Stimulated activated CD4-positive, alpha-beta T cell treated with anti-CD3 and anti-CD28 coated beads, Interleukin-1b, Interleukin-23, amount 100 ng/mL, for 24 hours (primary cell): ENCODE measurements at regions not wholly inside any gene's neighbourhood (a gene's known extent, or its start where the extent isn't known, plus 50 kb on each side); places are given as distances from the start of the nearest gene placed in this dataset.

Experiments used
- DNase-seq, 4 experiments: peaks; one replicate each; pipeline ENCODE4 v3.0.0-alpha.2; 2020; ENCODE audit warnings: low read depth in 4 of 4, low spot score in 1 of 4

GRCh38 chr16:17603626-17604025 is 132.9 kb upstream of the XYLT1 start:
- no peak for DNase-seq

DNA sequence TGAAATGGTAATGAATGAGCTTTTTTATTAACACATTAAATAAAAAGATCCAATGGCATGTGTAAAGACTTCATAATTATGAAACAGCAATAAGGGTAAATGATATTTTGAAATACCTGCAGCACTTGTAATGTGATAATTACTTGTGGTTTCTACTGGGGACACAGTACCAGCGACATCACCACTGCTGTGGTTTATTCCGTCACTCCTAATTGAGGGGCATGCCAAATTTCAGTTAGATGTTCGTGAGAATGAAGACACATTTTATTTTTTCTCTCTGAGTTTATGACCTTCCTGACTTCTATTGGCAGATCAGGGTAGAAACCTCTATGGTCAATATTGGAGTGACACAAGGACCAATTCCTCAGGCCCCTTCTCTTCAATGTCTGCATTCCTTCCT is 131.9 kb upstream of the XYLT1 start:
- DNase-seq: no peak

DNA sequence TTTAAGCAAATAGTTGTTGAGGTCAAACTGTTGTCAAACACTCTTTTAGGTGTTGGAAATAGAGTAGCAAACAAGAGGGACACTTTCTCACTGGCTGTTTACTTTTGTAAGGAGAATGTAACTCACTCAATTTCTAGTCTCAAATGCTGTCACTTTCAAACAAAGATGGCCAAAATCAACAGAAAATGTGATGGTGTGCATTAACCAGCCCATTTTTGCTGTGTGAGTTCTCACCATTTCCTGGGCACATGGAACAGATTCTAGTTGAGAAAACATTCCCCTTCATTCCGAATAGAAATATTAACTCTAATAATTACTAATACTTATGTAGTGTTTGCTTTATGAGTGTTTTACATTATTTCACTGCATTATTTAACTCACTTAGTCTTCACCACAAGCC is 128.2 kb upstream of the XYLT1 start:
- no peak for DNase-seq

DNA sequence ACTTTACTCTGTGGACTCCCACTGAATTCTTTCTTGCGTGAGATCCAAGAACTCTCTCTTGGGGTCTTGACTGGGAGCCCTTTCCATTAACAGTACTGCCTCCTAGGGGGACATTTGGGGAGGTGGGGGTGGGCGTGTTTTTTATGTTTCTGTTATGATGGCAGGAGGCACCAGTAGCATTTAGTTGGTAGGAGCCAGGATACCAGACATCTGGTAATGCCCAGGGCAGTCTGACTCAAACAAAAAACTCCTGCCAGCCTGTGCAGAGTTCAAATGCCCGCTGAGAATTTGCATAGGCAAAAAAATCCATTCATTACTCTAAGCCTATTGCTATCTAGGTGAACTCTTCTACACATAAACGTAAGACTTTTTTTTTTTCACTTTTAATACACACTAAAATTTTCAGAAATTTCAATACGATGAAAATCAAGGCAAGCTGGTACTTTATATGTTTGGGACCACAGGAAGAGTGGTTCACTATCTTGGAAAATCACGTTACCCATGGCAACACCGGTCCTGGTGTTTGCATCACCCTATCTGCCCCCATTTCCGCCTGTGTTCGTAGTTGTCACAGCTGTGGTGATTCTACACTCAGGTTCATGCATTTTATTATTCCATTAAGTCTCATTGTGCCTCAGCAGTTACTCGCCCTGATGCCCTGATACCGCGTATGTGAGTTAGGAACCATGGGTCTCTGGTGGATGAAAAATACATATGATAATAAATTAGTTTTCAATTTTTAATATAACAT is 121.1 kb upstream of the XYLT1 start:
- no peak for DNase-seq

DNA sequence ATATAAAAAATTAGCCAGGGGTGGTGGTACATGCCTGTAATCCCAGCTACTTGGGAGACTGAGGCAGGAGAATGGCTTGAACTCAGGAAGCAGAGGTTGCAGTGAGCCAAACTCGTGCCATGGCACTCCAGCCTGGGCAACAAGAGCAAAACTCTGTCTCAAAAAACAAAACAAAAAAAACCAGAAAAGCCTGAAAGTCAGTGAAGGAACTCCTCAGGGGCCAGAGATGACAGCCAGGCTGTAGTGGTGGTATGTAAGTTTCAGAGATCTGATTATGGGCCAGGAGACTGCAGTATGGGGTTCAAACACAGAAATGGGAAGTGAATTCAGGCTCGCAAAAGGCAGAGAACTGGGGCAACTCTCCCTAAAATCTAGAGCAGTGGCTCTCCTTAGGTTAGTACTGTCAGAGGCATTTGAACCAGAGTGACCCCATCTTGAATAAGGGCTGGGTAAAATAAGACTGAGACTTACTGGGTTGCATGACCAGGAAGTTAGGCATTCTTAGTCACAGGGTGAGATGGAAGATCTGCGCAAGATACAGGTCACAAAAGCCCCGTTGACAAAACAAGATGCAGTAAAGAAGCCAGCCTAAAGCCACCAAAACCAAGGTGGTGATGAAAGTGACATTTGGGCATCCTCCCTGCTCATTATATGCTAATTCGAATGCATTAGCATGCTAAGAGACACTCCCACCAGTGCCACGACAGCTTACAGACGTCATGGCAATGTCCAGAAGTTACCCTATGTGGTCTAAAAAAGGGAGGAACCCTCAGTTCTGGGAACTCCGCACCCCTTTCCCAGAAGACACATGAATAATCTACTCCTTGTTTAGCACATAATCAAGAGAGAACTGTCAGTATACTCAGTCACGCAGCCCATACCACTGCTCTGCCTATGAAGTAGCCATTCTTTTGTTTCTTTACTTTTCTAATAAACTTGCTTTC is 120.2 kb upstream of the XYLT1 start:
- DNase-seq: peak in 2 of 4 experiments; percentile 18 to 29

GRCh38 chr16:17589898-17590297 is 119.1 kb upstream of the XYLT1 start:
- DNase-seq: no peak

DNA sequence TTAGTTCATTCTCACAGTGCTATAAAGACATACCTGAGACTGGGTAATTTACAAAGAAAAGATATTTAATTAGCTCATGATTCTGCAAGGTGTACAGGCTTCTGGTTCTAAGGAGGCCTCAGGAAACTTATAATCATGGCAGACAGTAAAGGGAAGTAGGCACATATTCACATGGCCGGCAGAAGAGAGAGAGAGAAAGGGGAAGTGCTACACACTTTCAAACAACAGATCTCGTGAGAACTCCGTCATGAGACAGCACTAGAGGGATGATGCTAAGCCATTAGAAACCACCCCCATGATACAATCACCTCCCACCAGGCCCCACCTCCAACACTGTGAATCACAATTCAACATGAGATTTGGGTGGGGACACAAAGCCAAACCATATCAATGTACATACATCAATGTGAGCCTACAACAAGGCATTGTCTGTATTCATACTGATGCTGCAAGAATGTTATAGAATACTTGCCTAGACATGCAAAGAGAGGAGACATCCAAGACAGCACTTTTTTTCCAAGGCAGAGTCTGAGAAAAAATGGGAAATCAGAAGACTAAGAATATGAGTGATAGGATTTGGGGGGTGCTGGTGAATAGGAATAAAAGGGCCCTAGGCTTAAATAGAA is 114.8 kb upstream of the XYLT1 start:
- DNase-seq: no peak

- DNase-seq: peak; percentile 3 to 40 (median 26)
These were observed 108.5 kb upstream of the XYLT1 start for GRCh38 chr16:17578981-17579874.

DNA sequence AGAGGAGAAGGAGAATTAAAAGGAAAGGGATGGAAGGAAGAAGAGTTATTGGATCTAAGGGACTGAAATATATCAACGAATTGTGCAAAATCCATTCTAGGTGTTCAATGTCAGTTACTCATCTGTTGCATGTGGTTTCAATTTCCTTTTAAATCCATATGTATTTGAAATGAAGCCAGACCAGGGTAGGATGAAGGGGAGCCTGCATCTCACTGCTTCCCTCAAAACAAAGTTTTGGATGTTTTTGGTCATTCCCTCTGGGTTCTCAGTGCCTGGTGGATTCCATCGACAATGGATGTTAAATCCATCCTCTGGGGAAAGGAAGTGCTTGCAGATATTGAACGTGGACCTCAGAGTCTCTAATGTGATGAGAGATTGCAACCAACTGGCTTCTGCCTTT is 103.5 kb upstream of the XYLT1 start:
- no peak for DNase-seq

GRCh38 chr16:17572145-17572544 is 101.4 kb upstream of the XYLT1 start:
- no peak for DNase-seq

GRCh38 chr16:17571499-17572093 is 100.8 kb upstream of the XYLT1 start:
- DNase-seq: no peak

DNA sequence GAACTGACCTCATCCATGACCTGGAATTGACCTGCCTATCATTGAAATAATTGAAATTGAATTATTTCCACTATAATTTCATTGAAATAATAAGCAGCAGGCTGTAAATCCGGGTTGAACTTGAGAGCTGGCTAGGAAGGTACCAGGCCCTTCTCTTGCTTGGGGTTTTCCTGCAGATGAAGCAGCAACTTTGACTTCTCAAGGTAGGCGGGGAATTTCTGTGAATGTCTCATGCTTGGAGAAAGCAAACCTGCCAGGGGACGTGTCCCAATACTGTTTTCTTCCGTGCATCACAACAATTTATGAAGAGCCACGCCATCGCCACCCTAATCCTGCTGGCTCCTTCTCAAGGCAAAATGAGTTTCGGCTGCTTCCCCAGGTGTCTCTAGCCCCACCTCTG is 97.5 kb upstream of the XYLT1 start:
- DNase-seq: no peak

GRCh38 chr16:17567455-17567854 is 96.7 kb upstream of the XYLT1 start:
- no peak for DNase-seq

GRCh38 chr16:17566656-17567450 is 96.1 kb upstream of the XYLT1 start:
- no peak for DNase-seq

DNA sequence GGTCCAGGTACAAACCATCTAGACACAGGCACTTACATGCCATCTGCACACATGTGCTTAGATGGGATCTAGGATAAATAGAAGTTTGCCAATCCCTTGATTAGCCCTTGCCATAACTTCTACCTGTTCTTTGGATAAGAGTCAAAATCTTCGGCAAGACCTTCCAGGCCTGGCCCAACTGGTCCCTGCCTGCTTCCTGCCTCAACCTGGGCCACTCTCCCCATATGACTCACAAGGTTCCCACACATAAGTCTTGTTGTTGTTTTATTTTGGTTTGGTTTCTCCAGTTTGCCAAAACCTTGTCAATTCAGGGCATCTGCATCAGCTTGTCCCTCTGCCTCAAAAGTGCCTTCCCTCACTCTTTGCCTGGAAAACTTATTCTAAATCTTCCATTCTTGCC is 95.3 kb upstream of the XYLT1 start:
- DNase-seq: no peak

- DNase-seq: no peak
These were observed 94.8 kb upstream of the XYLT1 start for GRCh38 chr16:17565605-17566004.

- DNase-seq: no peak
These were observed 94.1 kb upstream of the XYLT1 start for GRCh38 chr16:17564856-17565255.

- no peak for DNase-seq
These were observed 92.7 kb upstream of the XYLT1 start for GRCh38 chr16:17563323-17564091.

GRCh38 chr16:17561056-17561455 is 90.3 kb upstream of the XYLT1 start:
- DNase-seq: no peak
